Heart right ventricle (tissue), 16 donors: ENCODE measurements at regions not wholly inside any gene's neighbourhood (a gene's known extent, or its start where the extent isn't known, plus 50 kb on each side); places are given as distances from the start of the nearest gene placed in this dataset.

Experiments
- ATAC-seq, 8 donors: fragments of 200-7000 bp; cut with Tn5 transposase; one replicate each; pipeline ENCODE4 v1.9.1; 2020; ENCODE audit warnings: mild to moderate bottlenecking in 8 of 8, moderate library complexity in 8 of 8, moderate number of reproducible peaks in 1 of 8
- DNase-seq, 2 donors: peaks; one replicate each; pipeline ENCODE4 v3.0.0-alpha.2; 2020
- H3K27ac ChIP-seq, 10 donors: fragments of 200-600 bp; sonication (generic) in 2 of 10; one replicate each; pipeline versions ENCODE4 v1.5.0 to v1.8.0; 2020 to 2022; ENCODE audit warnings: mild to moderate bottlenecking in 3 of 10
- H3K27me3 ChIP-seq, 7 donors: fragments of 200-600 bp; one replicate each; pipeline ENCODE4 v1.8.0; 2021 to 2022; ENCODE audit warnings: mild to moderate bottlenecking in 2 of 7
- H3K36me3 ChIP-seq, 9 donors: fragments of 200-600 bp; sonication (generic) in 1 of 9; one replicate each; pipeline versions ENCODE4 v1.5.0 to v1.8.0; 2020 to 2022; ENCODE audit warnings: mild to moderate bottlenecking in 2 of 9
- H3K4me1 ChIP-seq, 9 donors: fragments of 200-600 bp; sonication (generic) in 1 of 9; one replicate each; pipeline versions ENCODE4 v1.5.0 to v1.8.0; 2020 to 2022; ENCODE audit warnings: mild to moderate bottlenecking in 4 of 9
- H3K4me3 ChIP-seq, 10 donors: fragments of 200-600 bp; sonication (generic) in 2 of 10; one replicate each; pipeline versions ENCODE4 v1.5.0 to v1.8.0; 2020 to 2022; ENCODE audit warnings: mild to moderate bottlenecking in 7 of 10, moderate library complexity in 2 of 10
- H3K9me3 ChIP-seq, 11 donors: fragments of 200-600 bp in 10 of 11; sonication (generic) in 2 of 11; one replicate each; pipeline versions ENCODE4 v1.5.0 to v1.8.0; 2013 to 2022; ENCODE audit warnings: mild to moderate bottlenecking in 2 of 11, control low read depth in 1 of 11, moderate library complexity in 1 of 11
- WGBS, 2 donors: extraction: QIAGEN DNeasy Blood & Tissue Kit; methylation state at CpG; one replicate each; pipeline ENCODE4 v1.1.7; 2013; ENCODE audit warnings: inconsistent platforms in 1 of 2; 5-methylcytosine and 5-hydroxymethylcytosine counted together
- intact Hi-C, 10 donors: fragments of 100-400 bp; cut with DNase I; formaldehyde crosslinking; loops; one replicate each; pipeline versions ENCODE4 v1.11.1 to v1.14.2; 2022
- TF ChIP-seq, protein P1 (sequence below), 9 donors: fragments of 200-600 bp; sonication (generic) in 2 of 9; IDR thresholded peaks; one replicate each; pipeline versions ENCODE4 v1.5.0 to v1.8.0; 2021 to 2022; ENCODE audit warnings: antibody characterized with exemption in 9 of 9, mild to moderate bottlenecking in 5 of 9, moderate library complexity in 1 of 9
- donor health status: Arrhythmogenic right ventricular cardiomyopathy.
- donor health status: ischemic (EF 13 %, LVEDD 7.1; RV severe dilation, severe dysfunction).
- donor health status: healthy with polysubstance abuse.
- donor health status: DM: no; HTN: yes; CAD: no.
- donor health status: DM: no; HTN: no; CAD: no.
- donor health status: ischemic (EF 25% LVEDD 6.9; RV normal size, moderate dysfunction).
- donor health status: ischemic (EF 25% LVEDD 5.7; RV mildly dilated, moderate dysfunction).
- donor health status: healthy.
- donor health status: DM: yes; HTN: yes; CAD: no.
- donor health status: Ischemic cardiomyopathy.
- donor health status: ischemic (EF 35%, LVEDD 5.7; RV mildly dilated, moderate dysfunction).
- donor health status: nonischemic (EF 11% LVEDD 7.7; RV severe dilation, severe dysfunction).
- donor health status: DM: yes; HTN: yes; CAD: no.
- donor health status: PGD.
- donor health status: ischemic (EF 29% LVEDD 5.4; RV normal size, mild dysfunction).
- donor health status: nonischemic (EF 23%, LVEDD 6.1; RV moderate dilation, normal function).

GRCh38 chr6:76221525-76221924 lies 149.1 kb upstream of the IMPG1 start:
- TF ChIP-seq, protein P1, sequence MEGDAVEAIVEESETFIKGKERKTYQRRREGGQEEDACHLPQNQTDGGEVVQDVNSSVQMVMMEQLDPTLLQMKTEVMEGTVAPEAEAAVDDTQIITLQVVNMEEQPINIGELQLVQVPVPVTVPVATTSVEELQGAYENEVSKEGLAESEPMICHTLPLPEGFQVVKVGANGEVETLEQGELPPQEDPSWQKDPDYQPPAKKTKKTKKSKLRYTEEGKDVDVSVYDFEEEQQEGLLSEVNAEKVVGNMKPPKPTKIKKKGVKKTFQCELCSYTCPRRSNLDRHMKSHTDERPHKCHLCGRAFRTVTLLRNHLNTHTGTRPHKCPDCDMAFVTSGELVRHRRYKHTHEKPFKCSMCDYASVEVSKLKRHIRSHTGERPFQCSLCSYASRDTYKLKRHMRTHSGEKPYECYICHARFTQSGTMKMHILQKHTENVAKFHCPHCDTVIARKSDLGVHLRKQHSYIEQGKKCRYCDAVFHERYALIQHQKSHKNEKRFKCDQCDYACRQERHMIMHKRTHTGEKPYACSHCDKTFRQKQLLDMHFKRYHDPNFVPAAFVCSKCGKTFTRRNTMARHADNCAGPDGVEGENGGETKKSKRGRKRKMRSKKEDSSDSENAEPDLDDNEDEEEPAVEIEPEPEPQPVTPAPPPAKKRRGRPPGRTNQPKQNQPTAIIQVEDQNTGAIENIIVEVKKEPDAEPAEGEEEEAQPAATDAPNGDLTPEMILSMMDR (IDR thresholded peaks at IDR 0.05) = no peak
- intact Hi-C loops = no loop called here
- ATAC-seq (no peak), DNase-seq (no peak)
- Histone ChIP-seq H3K4me3 (no peak overlapping the region), H3K27ac (no peak overlapping the region), H3K9me3 (no peaks in the 10 kb centered on the region), H3K36me3 (no peaks in the 10 kb centered on the region), H3K27me3 (no peaks in the 10 kb centered on the region), H3K4me1 (no peaks in the 10 kb centered on the region)
- WGBS, 2 donors = 85 to 86% methylated on average over 1 of the region's 1 CpG

DNA sequence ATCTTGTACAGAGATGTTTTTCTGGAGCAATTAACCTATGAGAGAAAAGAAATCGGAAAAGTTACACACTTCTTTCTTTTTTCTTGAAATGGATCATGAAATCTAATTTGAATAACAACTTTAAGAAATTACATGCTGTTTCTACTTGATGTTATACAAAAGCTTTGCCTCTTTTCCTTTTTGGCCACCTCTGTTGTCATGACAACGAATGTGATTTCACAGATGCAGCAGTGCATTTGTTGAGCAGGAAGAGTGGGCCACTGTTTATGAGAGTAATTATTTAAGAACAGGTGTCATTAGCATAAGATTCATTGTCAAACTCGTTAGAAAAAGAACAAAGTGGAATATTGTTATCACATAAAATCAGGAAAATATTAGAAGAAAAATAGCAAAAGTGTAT lies 148.3 kb upstream of the IMPG1 start:
- DNase-seq = no peak
- WGBS, 2 donors = 55 to 62% methylated on average over 3 of the region's 3 CpGs
- Histone ChIP-seq H3K9me3 (no peaks in the 10 kb centered on the region), H3K4me3 (no peak overlapping the region), H3K27ac (no peak overlapping the region), H3K27me3 (no peaks in the 10 kb centered on the region), H3K36me3 (no peaks in the 10 kb centered on the region), H3K4me1 (no peaks in the 10 kb centered on the region)
- no peak for ATAC-seq
- intact Hi-C loops = no loop called here
- TF ChIP-seq, protein P1 (IDR thresholded peaks at IDR 0.05) = no peak

DNA sequence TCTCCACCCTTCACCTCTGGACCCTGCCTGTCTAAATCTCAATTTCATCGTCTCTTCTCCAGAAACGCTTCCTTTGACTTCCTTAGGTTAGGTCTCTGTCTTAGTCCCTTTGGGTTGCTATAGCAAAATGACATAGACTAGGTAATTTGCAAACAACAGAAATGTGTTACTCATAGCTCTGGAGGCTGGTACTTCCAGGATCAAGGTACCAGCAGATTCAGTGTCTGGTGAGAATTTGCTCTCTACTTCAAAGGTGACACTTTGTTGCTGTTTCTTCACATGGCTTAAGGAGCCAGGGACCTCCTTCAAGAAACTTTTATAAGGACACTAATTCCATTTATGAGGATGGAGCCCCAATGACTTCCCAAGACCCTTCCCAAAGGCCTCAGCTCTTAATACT lies 145.1 kb upstream of the IMPG1 start:
- TF ChIP-seq, protein P1 (IDR thresholded peaks at IDR 0.05) = no peak
- Histone ChIP-seq H3K4me1 (no peaks in the 10 kb centered on the region), H3K9me3 (no peaks in the 10 kb centered on the region), H3K4me3 (no peak overlapping the region), H3K27ac (no peak overlapping the region), H3K36me3 (no peaks in the 10 kb centered on the region), H3K27me3 (no peaks in the 10 kb centered on the region)
- intact Hi-C loops = no loop called here
- DNase-seq = no peak
- WGBS, 2 donors = 70 to 90% methylated on average over 2 of the region's 2 CpGs
- ATAC-seq = no peak

DNA sequence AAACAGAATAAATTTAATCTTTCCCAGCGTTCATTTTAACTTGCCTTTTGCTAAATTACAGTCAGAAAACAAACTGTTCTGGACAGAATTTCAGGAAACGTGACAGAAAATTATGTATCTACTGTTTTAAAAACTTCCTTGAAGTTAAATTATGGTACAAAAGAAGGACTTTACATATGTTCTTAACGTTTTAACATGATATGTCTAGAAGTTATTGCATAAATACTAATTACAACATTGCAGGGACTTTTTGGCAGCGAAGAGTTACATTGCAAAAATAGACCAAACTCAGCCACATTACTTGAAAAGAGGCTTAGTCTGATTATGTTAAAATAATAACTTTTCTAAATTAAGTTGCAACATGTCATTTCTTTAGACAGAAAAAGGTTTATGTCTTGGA lies 142.1 kb upstream of the IMPG1 start:
- ATAC-seq = no peak
- WGBS, 2 donors = 66 to 76% methylated on average over 4 of the region's 4 CpGs
- no peaks in the 10 kb centered on the region for H3K4me1 ChIP-seq
- TF ChIP-seq, protein P1 (IDR thresholded peaks at IDR 0.05) = no peak
- H3K9me3 ChIP-seq = peaks cover 0 to 6% (median 0%) of the 10 kb centered on the region in 11 donors
- no peak for DNase-seq
- H3K4me3 ChIP-seq = no peak overlapping the region
- no peak overlapping the region for H3K27ac ChIP-seq
- H3K36me3 ChIP-seq = no peaks in the 10 kb centered on the region
- intact Hi-C loops = no loop called here
- no peaks in the 10 kb centered on the region for H3K27me3 ChIP-seq

GRCh38 chr6:76174722-76175121 lies 102.3 kb upstream of the IMPG1 start:
- Histone ChIP-seq H3K4me1 (no peaks in the 10 kb centered on the region), H3K27me3 (no peaks in the 10 kb centered on the region), H3K4me3 (no peak overlapping the region), H3K9me3 (peaks cover 0 to 13% (median 0%) of the 10 kb centered on the region in 11 donors), H3K27ac (no peak overlapping the region), H3K36me3 (no peaks in the 10 kb centered on the region)
- TF ChIP-seq, protein P1 (IDR thresholded peaks at IDR 0.05) = no peak
- 53 to 64% methylated on average over 1 of the region's 1 CpG for WGBS, 2 donors
- ATAC-seq (no peak), DNase-seq (no peak)
- intact Hi-C loops = no loop called here
